ENCODE measurements at regions not wholly inside any gene's neighbourhood (a gene's known extent, or its start where the extent isn't known, plus 50 kb on each side); places are given as distances from the start of the nearest gene placed in this dataset.

DNA sequence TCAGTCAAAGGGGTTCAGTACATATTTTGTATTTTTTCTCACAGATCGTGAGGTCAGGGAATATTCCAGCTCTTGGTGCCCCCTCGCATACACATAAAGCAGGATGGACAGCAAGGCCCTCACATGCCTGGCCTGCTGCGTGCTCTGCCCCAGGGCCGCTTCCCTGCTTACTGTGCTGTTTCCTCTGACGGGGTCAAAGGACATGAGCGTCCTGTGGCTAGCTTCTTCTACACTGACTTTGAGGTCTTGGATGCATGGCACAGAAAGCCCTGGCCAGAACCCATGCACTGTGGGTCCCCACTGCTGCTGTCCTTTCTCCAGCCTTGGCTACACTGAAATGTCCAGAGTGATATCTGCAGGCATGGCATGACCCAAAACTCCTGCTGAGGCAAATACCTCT lies 92.5 kb upstream of the GGTLC1 start:
- H3K27ac ChIP-seq = no peak overlapping the region
- TF ChIP-seq ZFX (IDR thresholded peaks at IDR 0.05; ENCODE audit: borderline replicate concordance) (no peak), CTCF (IDR thresholded peaks at IDR 0.05) (no peak)

- no peak for TF ChIP-seq ZFX (IDR thresholded peaks at IDR 0.05; ENCODE audit: borderline replicate concordance)
- TF ChIP-seq CTCF (IDR thresholded peaks at IDR 0.05) = no peak
- no peak overlapping the region for H3K27ac ChIP-seq
These were observed 91.3 kb upstream of the GGTLC1 start for GRCh38 chr20:24079661-24080412.

DNA sequence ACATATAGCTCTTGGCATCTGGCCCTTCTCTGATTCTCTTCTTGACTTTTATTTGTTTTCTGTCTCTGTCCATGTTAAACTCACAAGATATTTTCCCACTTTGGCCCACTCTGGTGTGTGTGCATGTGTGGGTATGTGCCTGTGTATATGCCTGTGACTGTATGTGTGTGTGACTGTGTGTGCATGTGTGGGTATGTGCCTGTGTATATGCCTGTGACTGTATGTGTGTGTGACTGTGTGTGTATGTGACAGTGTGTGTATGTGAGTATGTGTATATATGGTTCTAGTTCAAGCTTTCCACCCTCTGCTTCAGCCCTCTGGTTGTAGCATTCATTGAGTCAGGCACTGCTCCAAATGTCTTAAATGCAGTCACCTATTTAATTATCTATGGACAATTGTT lies 88.6 kb upstream of the GGTLC1 start:
- H3K27ac ChIP-seq = no peak overlapping the region
- TF ChIP-seq CTCF (IDR thresholded peaks at IDR 0.05) = no peak
- TF ChIP-seq ZFX (IDR thresholded peaks at IDR 0.05; ENCODE audit: borderline replicate concordance) = no peak

GRCh38 chr20:24070679-24071078 lies 82.1 kb upstream of the GGTLC1 start:
- H3K27ac ChIP-seq = no peak overlapping the region
- TF ChIP-seq CTCF (IDR thresholded peaks at IDR 0.05) (no peak), ZFX (IDR thresholded peaks at IDR 0.05; ENCODE audit: borderline replicate concordance) (no peak)

DNA sequence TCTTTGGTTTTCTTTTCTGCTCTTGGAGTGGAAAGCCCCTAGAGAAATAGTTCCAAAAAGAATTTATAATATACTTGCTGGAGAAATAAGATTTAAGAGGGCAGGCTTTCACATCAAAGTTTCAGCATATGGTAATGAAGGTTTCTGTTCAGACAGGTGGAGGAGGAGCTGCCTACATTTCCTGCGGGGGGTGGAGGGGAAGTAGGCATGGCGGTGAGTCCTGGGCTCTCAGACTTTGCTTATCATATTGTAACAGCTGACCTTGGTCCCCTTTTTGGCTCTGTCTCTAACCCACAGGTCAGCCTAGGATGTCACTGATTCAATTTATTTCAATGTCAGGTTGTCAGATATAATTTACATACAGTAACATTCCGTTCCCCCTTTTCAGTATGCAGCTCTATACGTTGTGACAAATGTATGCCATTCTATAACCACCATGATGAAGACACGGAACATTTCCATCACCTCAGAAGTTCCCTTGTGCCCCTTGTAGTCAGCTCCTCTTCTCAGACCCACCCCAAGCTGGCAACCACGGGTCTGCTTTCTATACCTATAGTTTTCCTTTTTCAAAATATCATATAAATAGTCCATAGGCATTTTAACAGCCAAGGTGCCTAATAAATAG lies 77.6 kb upstream of the GGTLC1 start:
- no peak overlapping the region for H3K27ac ChIP-seq
- TF ChIP-seq ZFX (IDR thresholded peaks at IDR 0.05; ENCODE audit: borderline replicate concordance) (no peak), CTCF (IDR thresholded peaks at IDR 0.05) (no peak)

- TF ChIP-seq ZFX (IDR thresholded peaks at IDR 0.05; ENCODE audit: borderline replicate concordance) (no peak), CTCF (IDR thresholded peaks at IDR 0.05) (no peak)
- no peak overlapping the region for H3K27ac ChIP-seq
These were observed 76.3 kb upstream of the GGTLC1 start for GRCh38 chr20:24064915-24065314.

GRCh38 chr20:24064092-24064491 lies 75.5 kb upstream of the GGTLC1 start:
- no peak overlapping the region for H3K27ac ChIP-seq
- TF ChIP-seq ZFX (IDR thresholded peaks at IDR 0.05; ENCODE audit: borderline replicate concordance) = no peak
- no peak for TF ChIP-seq CTCF (IDR thresholded peaks at IDR 0.05)
